Activated CD4-positive, alpha-beta T cell treated with anti-CD3 and anti-CD28 coated beads, Interleukin-2, amount 50 U/mL, for 16 hours (primary cell): ENCODE measurements at regions not wholly inside any gene's neighbourhood (a gene's known extent, or its start where the extent isn't known, plus 50 kb on each side); places are given as distances from the start of the nearest gene placed in this dataset.

Experiments used
- DNase-seq: peaks from one replicate; pipeline ENCODE4 v3.0.0-alpha.2; 2020

DNA sequence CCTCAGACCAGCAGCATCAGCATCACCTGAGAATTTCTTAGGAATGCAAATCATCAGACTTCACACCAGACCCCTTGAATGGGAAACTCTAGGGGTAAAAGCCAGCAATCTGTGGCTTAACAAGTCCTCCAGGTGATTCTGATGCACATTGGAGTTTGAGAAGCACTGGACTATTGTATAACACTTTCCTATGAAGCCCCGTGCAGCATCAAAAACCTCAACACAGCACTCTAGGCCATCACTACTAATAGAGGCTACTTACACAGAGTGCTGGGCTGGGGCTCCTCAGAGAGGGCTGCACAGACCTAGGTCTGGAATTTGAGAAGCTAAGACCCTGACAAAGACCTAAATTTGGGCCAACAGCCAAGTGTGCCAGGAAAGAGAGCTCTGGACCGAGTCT lies 95.7 kb upstream of the ARAP3 start:
- DNase-seq = no peak

DNA sequence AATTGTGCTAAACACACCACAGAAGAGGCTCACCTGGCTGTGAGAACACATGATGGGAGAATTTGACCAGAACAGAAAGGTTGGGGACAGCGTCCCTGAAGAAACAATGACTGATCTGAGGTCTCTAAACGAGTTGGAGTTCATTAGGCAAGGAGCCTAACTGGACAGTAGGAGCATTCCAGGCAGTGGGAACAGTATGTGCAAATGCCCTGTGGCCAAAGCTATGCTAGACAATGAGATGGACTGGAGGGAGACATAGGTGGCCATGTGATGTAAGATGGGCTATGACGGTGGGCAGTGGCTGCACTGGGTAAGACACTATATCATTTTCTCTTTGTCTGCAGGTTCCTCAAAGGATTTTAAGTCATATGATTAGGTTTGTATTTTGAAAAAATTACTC lies 95.1 kb upstream of the ARAP3 start:
- DNase-seq = no peak

DNA sequence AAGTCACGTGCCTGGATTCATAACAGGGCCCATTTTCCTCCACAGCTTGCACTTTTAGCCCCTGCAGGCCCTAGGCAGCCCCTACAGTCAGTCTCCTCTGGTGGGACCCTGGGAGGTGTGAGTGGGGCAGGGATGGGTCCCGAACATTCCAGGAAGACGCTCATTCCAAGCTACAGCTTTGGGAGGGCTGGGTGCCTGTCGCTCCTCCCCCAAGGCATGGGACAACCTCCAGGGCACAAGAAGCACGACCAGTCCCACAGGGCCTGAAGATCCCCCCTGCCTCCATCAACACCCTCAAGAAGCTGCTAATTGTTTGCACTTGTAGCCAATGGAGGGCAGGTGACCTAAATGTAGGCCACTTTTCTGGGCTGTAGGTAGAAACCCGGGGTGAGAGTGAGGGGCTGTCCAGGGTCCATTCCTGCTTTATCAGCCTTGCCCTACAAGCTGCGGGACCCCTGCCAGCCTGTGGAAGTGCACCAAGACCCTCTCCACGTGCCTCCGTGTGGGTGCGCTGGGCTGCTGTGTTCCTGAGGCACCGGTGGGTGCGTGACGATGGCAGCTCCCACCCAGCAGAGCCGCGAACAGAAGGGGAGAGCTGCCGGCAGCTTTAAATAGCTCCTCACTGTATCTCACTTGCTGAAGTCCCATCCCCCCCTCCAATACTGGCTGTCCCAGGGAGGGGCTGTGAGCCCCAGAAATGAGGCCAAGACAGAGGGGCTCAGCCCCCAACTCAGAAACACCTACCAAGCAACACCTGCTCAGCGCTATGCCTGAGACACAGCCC lies 91.9 kb upstream of the ARAP3 start:
- no peak for DNase-seq

DNA sequence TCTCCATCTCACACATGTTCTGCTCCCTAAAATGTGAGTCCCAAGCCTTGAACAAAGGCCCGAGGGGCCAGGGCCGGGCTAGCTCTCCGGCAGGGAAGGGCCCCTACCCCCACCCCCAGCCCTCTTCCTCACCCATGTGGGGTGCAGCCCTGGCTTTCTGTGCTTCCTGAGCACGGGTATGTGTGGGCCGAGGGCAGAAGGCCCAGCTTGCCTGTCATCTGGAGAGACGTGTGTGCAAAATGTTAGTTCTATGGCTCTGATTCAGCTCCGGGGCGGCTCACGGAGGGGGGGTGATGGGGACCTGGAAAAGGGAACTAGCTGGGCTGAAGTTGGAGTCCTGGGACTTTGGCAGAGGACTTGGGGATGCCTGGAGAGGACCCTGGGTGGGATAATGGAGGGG lies 90.3 kb upstream of the ARAP3 start:
- no peak for DNase-seq

DNA sequence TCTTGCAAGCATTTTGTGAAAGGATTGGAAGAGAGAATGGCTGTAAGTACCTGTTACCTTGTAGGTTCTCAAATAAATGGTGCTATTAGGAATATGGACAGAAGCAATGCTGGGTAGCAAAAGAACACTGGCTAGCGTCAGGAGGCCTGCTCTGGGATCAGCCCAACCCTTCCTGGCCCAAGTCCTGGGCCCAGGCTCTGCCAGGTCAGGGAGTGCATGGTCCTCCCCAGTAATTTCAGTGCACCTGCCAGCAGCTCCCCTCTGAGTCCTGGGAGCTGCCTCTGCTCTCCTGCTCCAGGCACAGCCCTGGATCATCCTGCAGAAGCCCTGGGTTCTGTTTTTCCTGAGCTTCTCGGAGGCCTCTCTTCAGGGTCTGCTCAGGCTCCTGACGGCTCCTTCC lies 89.5 kb upstream of the ARAP3 start:
- DNase-seq = no peak

DNA sequence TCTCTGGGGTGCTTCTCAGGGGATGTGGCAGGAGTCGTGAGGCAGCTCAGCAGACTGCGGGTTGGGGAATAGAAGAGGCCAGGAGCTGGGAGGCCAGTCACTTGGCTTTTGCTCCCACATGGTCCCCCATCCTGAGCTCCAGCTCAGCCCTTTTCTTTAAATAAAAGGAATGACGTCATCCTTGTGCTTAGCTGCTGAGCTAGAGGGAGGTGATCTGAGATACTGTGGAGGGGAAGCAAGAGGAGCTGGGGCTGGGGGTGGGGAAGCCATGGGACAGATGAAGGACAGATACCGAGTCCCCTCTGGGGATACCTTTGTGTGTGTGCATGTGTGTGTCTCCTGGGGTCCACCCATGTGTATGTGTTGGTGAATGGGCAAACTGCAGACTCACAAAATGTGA lies 89.0 kb upstream of the ARAP3 start:
- no peak for DNase-seq

DNA sequence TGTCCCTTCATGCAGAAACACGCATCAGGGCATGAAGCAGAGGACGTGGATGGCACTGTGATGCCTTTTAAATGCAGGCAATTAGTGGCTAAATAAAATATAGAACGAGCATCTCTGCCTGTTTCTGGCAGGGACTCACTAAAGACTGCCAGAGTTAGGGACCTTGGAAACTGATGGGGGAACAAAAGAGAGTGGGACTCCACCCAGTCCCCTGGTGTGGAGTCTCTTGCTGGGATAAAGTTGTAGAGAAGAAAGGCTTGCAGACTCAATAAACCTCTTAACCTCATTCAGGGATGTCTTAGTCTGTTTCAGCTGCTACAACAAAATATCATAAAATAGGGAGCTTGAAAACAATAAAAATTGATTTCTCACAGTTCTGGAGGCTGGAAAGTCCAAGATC lies 87.6 kb upstream of the ARAP3 start:
- no peak for DNase-seq

DNA sequence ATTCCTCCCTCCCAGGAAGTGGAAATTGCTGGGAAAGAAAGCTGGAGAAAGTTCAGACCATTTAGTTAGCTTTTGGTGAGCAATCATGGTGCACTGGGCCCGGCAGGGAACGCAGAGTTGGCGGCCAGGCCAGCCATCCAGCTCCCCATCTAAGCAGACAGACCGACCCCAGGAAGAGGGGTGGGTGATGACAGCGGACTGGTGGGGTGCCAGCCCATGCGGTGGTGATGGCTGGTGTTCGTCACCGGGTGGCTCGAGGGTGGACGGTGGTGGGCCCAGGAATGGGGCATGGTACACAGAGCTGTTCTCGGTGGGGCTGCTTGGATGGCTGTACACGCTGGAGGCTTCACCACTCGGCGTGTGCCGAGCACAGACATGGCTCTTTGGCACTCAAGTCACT lies 85.6 kb upstream of the ARAP3 start:
- no peak for DNase-seq

DNA sequence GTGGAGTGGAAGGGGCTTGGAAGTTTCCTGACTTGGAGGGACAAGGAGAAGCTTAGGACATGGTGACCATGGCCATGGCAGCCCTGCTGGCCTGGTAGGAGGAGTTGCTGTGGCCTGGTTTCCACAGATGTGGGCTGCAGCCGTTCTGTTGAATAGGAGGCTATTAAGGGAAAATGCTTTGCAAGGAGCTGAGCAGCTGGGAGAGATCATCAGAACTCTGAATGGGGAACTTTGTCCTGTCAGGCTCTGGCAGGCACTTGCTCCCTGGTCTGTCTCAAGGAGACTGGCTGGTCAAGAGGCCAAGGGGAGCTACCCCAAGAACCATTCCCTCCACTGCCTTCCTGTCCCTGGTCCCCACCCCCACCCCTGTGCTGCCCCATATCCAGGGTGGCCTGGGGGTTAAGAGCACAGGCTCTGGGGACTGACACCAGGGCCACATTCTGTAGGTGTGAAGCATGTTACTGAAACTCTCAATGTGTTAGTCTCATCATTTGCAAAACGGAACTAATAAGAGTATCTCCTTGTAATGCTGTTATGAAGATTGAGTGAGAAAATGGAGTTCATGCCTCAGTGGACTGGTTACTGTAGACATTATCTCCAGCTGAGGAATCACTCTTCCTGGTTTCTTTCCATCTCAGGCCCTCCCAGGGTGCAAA lies 84.0 kb upstream of the ARAP3 start:
- no peak for DNase-seq

DNA sequence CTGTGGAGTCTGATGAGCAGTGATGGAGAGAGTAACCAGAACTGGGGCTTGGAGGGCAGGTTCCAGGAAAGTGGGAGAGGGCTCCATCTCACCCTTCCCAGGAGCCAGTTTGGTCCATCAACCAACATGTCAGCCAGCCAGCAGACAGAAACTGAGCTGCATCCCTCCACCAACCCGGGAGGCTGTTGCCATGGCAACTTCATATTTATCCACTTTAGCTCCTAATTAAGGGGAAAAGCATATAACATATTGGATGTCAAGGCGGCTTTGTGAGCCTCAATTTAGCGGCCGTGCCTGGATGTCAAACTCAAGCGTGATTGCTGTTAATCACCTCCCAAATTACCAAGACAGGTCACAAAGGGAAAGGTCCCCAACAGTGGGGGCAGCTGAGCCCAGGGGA lies 81.5 kb upstream of the ARAP3 start:
- DNase-seq = no peak

DNA sequence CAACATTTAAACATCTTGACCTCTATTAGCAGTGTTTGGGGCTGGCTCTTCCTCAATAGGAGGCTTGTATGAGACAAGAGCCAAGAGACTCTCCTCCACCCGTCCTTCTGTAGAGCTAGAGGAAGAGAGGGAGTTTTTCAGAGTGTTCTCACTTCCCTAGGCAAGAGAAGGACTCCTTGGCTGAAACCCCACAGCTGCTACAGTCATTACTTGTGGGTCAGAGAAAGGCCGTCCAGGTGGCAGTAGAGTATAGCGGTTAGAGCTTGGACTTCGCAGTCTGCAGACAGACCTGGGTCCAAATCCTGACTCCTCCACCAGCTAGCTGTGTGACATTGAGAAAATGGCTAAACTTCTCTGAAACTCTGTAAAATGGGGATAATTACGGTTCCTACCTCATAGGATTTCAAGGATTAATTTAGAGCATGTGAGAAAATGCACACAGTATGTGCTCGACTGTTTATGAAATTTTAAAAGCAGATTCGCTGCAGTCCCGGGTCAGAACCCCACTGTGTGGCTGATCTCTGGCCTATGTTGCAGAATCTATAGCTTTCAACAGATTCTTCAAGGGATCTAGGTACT lies 80.8 kb upstream of the ARAP3 start:
- DNase-seq = no peak

DNA sequence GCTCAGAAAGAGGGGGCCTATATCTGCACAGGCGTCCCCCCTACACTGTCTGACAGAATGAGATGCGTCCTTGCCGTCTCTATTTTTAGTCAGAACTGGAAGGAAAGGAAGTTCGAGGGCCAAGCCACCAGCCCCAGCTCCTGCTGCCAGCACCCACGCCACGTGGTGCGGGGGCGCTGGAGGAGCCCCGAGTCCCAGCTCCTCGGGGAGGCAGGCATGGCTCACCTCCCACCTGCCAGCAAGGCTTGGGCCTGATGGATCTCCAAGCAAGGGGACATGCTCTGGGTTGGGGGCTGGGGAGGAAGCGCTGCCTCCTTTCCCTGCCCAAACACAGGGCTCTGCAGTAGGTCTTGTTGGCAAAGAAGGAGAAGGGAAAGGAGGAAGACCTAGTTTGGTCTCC lies 80.3 kb upstream of the ARAP3 start:
- no peak for DNase-seq

DNA sequence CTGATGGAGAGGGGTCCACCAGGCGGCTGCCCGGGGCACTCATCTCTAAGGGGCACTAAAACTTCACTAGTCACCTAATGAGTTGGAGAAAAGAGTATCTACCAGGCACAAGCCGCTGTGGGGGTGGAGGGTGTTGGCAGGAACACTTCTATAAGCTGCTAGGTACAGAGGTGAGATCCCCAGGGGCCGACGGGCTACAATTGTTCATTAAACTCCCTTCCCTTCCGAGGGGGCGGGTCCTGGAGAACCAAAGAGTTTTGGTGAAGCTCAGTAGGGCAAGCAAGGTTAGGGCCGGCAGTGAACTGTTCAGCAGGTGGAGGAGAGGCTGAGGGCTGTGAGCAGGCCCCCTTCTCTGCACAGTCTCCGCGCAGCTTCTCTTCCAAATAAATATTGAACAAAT lies 78.7 kb upstream of the ARAP3 start:
- no peak for DNase-seq

DNA sequence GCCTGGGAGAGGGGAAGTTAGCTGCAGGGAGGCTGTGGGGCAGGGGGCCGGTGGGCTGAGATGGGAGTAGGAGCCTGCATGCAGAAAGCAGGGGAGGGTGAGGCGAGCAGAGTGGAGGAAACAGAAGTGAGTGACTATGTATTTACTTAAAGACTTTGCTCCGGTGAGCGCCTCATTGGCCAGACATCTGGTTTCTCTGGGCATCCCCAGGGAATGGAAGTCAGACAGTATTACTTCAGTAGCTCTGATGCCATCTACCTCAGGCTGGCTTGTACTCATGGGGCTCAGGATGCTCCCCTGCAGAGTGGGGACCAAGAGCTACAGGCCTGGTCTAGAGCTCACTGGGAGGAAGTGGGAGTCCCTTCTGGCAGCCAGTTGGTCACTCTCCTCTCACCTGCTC lies 78.2 kb upstream of the ARAP3 start:
- no peak for DNase-seq

DNA sequence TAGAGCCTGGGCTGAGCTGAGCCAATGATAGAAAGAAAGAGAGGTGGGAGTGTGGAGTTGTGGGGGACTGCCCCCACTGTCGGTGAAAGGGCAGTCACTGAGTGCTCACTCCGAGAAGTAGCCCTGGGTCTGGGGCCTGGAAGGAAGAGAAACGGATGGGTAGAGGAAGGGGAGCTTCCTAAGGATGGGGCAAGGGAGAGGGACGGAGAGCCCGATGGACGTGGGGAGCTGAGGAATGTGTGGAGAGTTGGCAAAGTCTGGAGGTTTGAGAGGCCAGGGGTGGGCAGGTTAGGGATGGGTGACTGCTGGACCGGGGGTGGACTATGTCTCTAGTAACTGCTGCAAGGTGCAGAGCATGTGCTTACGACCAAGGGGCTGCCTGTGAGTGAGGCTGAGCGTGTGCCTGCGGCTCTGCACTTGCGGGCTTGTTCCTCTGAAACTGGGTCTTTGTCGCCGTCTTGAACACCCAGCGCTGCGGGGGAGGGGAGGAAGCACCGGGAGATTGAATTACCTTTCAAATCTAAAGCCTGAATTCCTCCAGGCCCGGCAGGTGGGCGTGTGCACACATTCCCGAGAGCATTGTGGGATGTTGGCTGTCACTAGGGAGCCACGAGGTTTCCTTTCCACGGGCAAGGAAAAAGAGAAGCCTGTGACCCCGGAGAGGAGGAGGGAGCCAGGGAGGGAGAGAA lies 76.4 kb upstream of the ARAP3 start:
- DNase-seq = no peak

DNA sequence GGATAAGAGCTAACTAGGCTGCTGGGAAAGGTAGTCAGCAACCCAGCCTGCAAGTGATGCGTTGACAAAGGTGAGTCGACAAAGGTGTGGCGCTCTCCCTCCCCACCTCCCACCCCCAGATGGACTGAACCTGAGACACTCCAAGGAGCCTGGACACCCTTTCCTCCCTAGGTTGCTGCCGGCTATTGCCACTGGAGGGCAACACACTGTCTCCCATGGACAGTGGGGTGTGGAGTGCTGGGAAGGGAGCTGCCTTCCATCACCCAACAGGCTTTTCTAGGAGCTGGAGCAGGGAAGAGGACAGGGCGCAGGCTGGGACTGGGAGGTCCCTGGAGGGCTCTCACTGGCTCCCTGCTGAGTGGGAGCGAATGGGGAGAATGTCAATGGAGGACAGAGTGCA lies 75.4 kb upstream of the ARAP3 start:
- no peak for DNase-seq

DNA sequence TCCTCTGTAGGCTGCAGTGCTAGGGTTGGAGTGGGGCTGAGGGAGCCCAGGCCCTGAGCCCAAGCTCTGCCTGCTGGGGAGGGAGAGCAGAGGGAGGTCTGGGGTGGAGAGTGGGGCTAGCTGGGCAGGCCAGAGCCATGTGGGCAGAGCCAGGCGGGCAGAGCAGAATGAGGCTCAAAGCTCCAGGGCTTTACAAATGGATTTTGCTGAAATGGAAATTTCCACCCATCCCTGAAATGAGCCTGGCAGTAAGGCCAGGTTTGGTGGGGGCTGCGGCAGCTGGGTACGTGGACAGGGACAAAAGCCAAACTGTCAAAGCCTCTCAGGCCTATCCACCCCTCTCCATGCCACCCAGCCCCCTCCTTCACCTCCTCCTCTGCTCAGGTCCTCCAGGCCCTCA lies 74.2 kb upstream of the ARAP3 start:
- no peak for DNase-seq

DNA sequence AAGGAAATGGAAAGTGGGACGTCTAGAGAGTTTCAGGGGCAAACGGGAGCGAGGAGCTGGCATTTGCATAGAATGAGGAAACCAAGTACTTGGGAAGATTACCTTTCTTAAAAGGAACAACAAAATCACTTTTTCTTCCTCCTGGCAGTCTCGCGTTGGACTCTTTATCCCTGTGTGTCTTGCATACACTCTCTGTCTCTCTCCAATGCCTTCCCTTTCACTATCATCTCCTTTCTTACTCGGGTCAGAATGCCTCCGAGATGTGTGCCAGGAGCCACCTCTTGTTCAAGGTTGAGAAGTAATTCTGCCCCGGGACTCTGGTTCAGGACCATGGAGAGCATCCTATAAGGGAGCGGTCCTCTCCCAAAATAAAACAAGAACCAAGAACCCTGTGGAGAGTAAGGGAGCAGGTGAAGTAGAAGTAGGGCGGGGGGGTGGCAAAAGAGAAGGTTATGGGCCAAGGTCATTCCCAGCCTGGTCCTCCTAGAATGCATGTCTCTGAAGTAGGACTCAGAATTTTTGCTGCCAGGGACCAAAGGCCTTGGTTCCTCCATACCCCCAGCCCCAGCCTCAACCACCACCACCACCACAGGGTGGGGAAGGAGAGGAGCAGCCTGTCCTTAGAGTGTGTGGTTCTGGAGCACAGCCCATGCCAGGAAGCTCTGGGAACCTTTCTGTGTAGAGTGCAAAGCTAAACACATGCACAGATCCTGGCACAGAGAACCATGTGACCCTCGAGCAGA lies 72.1 kb upstream of the ARAP3 start:
- DNase-seq = no peak

DNA sequence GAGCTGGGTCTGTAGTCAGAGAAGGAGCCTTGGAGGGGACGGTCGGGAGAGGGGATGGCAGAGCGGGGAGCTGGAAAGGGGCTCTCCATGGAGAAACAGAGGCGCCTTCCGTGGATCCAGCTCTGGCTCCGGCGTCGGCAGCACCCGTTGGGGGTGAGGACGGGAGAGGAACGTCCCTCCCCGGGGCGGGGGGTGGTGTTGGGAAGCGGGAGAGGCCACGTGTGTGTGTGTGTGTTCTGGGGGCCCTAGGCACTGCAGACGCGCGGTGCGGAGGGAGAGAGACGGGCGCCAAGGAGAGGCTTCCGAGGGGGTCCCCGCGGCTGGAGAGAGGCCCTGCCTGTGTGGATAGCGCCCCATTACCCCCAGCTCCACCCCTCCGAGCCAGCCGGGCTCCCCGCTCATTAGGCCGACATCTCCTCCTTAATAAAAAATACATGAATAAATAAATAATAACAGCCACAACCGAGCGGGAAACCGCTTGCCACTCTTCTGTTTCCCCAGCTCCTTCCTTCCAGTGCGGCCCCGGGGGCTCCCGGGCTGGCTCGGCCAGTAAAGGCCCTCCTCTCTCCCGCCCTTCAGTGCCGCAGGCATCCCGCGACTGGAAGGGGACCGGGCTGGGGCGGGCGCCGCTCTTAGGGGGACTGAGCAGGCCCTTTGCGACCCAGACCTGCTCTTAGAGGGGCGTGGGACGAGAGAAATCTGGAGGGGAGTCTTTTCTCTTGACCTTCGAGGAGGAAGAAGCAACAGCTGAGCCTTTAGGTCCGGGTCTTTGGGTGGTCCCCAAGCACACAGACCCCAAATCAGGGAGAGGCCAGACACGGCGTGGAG lies 71.3 kb upstream of the ARAP3 start:
- no peak for DNase-seq

DNA sequence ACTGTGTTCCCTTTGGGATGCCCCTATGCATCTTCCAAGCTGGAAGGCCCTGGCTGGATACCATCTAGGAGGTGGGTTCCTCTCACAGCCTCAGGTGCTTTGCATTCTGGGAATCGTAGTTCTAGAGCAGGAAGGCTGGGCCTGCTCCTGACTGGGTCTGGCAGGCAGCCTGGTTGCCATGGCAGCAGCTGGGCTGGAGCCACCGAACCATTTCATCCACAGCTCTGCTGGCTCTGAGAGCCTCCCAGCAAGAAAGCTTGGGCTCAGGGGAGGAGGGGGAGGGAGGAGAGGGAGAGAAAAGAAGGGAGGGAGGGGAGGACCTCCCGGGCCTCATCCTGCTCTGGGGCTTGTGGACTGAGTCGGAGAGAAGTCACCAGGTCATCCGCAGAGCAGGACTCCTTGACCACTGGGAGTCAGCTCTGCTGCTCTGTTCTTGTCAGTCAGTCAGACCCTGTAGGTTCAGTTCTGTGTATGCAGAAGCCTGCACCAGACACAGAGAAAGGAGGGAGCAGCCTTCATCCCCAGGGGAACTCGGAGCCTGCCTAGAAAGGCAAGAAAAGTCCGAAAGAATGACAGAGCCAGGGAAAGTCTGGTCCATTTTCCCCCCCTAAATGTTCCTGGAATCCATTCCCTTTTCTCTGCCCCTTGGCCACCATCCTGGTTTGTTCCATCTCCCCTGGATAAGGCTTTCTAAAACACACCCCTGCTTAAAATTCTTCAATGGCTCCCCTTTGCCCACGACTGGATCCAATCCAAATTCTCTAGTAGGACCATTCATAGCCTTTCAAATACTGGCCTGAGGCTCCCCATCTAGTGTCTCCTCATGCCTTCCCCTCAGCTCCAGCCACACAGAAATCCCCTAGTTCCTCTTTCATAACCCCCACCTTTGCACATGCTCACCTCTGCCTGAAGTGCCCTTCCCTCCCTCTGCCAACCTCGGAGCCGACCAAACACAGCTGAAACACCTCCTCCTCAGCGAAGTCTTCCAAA lies 65.4 kb upstream of the ARAP3 start:
- DNase-seq = no peak

DNA sequence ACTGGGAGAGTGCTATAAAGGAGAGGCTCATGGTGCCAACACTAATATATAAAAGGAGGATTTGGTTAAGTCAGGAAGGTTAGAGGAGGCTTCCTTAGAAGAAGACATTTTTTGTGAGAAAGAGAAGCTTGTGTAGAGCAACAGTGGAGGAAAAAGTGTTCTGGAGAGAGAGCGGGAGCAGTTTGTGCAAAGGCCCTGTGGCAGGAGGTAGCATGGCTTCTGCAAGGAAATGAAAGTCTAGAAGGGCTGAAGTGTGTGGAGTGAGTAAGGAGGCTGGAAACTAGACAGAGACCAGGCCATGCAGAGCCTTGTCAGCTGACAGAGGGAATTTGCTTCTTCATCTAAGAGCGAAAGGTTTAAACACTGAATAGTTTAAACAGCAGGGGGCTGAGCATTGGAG lies 64.4 kb upstream of the ARAP3 start:
- DNase-seq = no peak
